ENCODE measurements at regions not wholly inside any gene's neighbourhood (a gene's known extent, or its start where the extent isn't known, plus 50 kb on each side); places are given as distances from the start of the nearest gene placed in this dataset.

DNA sequence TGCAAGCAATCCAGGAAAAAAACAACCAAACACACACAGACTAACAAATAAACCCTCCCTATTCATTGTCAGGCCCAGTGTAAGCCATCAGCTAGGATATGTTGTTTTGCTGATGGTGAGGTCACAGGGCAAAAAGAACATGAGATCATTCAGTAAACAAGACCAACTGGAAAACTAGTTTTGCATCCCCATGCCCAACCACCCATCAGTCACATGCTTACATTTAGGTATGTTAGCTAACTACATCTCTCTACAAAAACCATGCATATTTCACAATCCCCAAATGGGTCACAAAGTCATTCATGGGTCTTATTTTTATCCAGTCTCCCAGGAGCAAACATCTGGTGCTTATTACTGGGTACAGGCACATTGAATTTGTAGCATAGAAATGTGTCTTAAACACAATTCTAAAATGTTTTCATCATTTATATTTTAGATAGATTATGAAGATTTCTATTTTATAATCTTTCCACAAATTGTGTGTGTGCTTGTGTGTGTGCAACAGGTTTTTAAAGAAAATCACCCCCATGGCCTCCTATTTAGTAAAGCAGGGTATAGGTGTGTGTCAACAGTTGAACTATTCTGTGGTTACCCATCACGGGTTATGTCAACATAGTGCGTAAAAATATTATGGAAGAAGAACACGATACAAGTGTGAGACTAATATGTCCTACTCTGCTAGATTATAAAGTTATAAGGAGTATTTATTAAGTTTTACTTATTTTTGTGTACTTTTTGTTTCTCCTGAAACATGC, 103.8 kb upstream of the AKR1E2 start:
- TF ChIP-seq CTCF (IDR thresholded peaks at IDR 0.05 in 4 of 5, conservative IDR thresholded peaks at IDR 0.05 in 1 of 5) (no peak), POLR2A (IDR thresholded peaks at IDR 0.05) (no peak)
